NT2/D1 (cell line): ENCODE measurements at regions not wholly inside any gene's neighbourhood (a gene's known extent, or its start where the extent isn't known, plus 50 kb on each side); places are given as distances from the start of the nearest gene placed in this dataset.

Source experiments
- DNase-seq: peaks from one replicate; pipeline ENCODE4 v3.0.0-alpha.2; 2011; ENCODE audit warnings: low read depth, low spot score
- H3K27me3 ChIP-seq: 2 replicates; pipeline ENCODE4 v1.6.0; 2011; ENCODE audit warnings: mild to moderate bottlenecking; ENCODE audit not compliant: insufficient read length, insufficient read depth
- H3K36me3 ChIP-seq: 2 replicates; pipeline ENCODE4 v1.6.1; 2011; ENCODE audit warnings: mild to moderate bottlenecking, low read length, mixed read lengths; ENCODE audit not compliant: insufficient read depth, insufficient read length
- H3K4me1 ChIP-seq: 2 replicates; pipeline ENCODE4 v1.5.1; 2011; ENCODE audit not compliant: insufficient read depth, insufficient read length
- H3K4me3 ChIP-seq: 2 replicates; pipeline ENCODE4 v1.5.1; 2011; ENCODE audit warnings: low read depth; ENCODE audit not compliant: insufficient read length
- H3K9ac ChIP-seq: 2 replicates; pipeline ENCODE4 v1.6.0; 2011; ENCODE audit warnings: low read depth; ENCODE audit not compliant: insufficient read length
- H3K9me3 ChIP-seq: 2 replicates; pipeline ENCODE4 v1.5.1; 2011; ENCODE audit warnings: mild to moderate bottlenecking, low read length; ENCODE audit not compliant: insufficient read depth
- SUZ12 ChIP-seq: IDR thresholded peaks from 2 replicates; pipeline ENCODE4 v1.6.1; 2011; ENCODE audit not compliant: insufficient read length, insufficient read depth; ENCODE audit errors: extremely low read depth
- YY1 ChIP-seq: IDR thresholded peaks from 2 replicates; pipeline ENCODE4 v1.6.1; 2011; ENCODE audit not compliant: insufficient read length, insufficient read depth
- ZNF274 ChIP-seq: IDR thresholded peaks from 2 replicates; pipeline ENCODE4 v1.6.1; 2011; ENCODE audit warnings: mild to moderate bottlenecking, low read depth, low read length

GRCh38 chr2:129748653-129749052 is 230.8 kb upstream of the RAB6C start:
- Histone ChIP-seq H3K9me3 (no peaks in the 10 kb centered on the region), H3K4me1 (peaks cover 3% of the 10 kb centered on the region), H3K9ac (no peak overlapping the region), H3K36me3 (no peaks in the 10 kb centered on the region), H3K4me3 (no peak overlapping the region), H3K27me3 (no peaks in the 10 kb centered on the region)
- TF ChIP-seq YY1: no peak
- TF ChIP-seq SUZ12: no peak
- TF ChIP-seq ZNF274: no peak
- DNase-seq: peak; percentile 35

- H3K27me3 ChIP-seq: no peaks in the 10 kb centered on the region
- H3K36me3 ChIP-seq: no peaks in the 10 kb centered on the region
- no peak overlapping the region for H3K9ac ChIP-seq
- TF ChIP-seq SUZ12 (no peak), YY1 (no peak), ZNF274 (no peak)
- DNase-seq: no peak
- H3K4me3 ChIP-seq: no peak overlapping the region
- no peaks in the 10 kb centered on the region for H3K9me3 ChIP-seq
- peaks cover 1% of the 10 kb centered on the region for H3K4me1 ChIP-seq
These were observed 228.1 kb upstream of the RAB6C start for GRCh38 chr2:129751409-129751808.

- no peak overlapping the region for H3K9ac ChIP-seq
- no peaks in the 10 kb centered on the region for H3K27me3 ChIP-seq
- H3K4me1 ChIP-seq: peaks cover 9% of the 10 kb centered on the region
- TF ChIP-seq YY1 (no peak), ZNF274 (no peak), SUZ12 (no peak)
- no peaks in the 10 kb centered on the region for H3K9me3 ChIP-seq
- DNase-seq: no peak
- H3K36me3 ChIP-seq: no peaks in the 10 kb centered on the region
- no peak overlapping the region for H3K4me3 ChIP-seq
These were observed 227.3 kb upstream of the RAB6C start for GRCh38 chr2:129752176-129752575.

GRCh38 chr2:129752686-129753085 is 226.8 kb upstream of the RAB6C start:
- DNase-seq: no peak
- Histone ChIP-seq H3K4me1 (peaks cover 14% of the 10 kb centered on the region), H3K36me3 (no peaks in the 10 kb centered on the region), H3K27me3 (no peaks in the 10 kb centered on the region), H3K9ac (no peak overlapping the region), H3K9me3 (no peaks in the 10 kb centered on the region), H3K4me3 (no peak overlapping the region)
- TF ChIP-seq YY1 (no peak), SUZ12 (no peak), ZNF274 (no peak)

GRCh38 chr2:129753261-129753660 is 226.2 kb upstream of the RAB6C start:
- Histone ChIP-seq H3K9me3 (no peaks in the 10 kb centered on the region), H3K9ac (no peak overlapping the region), H3K4me3 (no peak overlapping the region), H3K4me1 (peaks cover 15% of the 10 kb centered on the region), H3K36me3 (no peaks in the 10 kb centered on the region), H3K27me3 (no peaks in the 10 kb centered on the region)
- DNase-seq: no peak
- TF ChIP-seq SUZ12 (no peak), ZNF274 (no peak), YY1 (no peak)

- Histone ChIP-seq H3K4me1 (peaks cover 22% of the 10 kb centered on the region), H3K9me3 (no peaks in the 10 kb centered on the region), H3K36me3 (no peaks in the 10 kb centered on the region), H3K9ac (no peak overlapping the region), H3K4me3 (no peak overlapping the region), H3K27me3 (no peaks in the 10 kb centered on the region)
- TF ChIP-seq YY1 (no peak), ZNF274 (no peak), SUZ12 (no peak)
- no peak for DNase-seq
These were observed 225.0 kb upstream of the RAB6C start for GRCh38 chr2:129754421-129754820.

GRCh38 chr2:129754831-129755230 is 224.6 kb upstream of the RAB6C start:
- TF ChIP-seq SUZ12 (no peak), ZNF274 (no peak), YY1 (no peak)
- H3K27me3 ChIP-seq: no peaks in the 10 kb centered on the region
- no peak for DNase-seq
- H3K4me1 ChIP-seq: peaks cover 25% of the 10 kb centered on the region
- H3K4me3 ChIP-seq: no peak overlapping the region
- no peaks in the 10 kb centered on the region for H3K9me3 ChIP-seq
- H3K9ac ChIP-seq: no peak overlapping the region
- H3K36me3 ChIP-seq: no peaks in the 10 kb centered on the region
